Naive thymus-derived CD4-positive, alpha-beta T cell (primary cell): ENCODE measurements at regions not wholly inside any gene's neighbourhood (a gene's known extent, or its start where the extent isn't known, plus 50 kb on each side); places are given as distances from the start of the nearest gene placed in this dataset.
A peak's percentile ranks its signal among the peaks of the same experiment; 100 is the strongest.

Source experiments
- ATAC-seq: fragments of 150-1000 bp; cut with Tn5 transposase; 2 replicates; pipeline ENCODE4 v1.10.0; 2021; ENCODE audit warnings: mild to moderate bottlenecking, moderate library complexity
- CTCF ChIA-PET: fragments of 350-600 bp; sonication (Branson Sonifier 250); formaldehyde crosslinking; loops from one replicate; lab custom pipeline; 2021; ENCODE audit warnings: antibody characterized with exemption; lab: Charles Lee
- POLR2A ChIA-PET: fragments of 350-600 bp; sonication (Branson Sonifier 250); formaldehyde crosslinking; loops from one replicate; lab custom pipeline; 2021; ENCODE audit warnings: antibody characterized with exemption, inconsistent platforms; lab: Charles Lee
- DNase-seq, 9 donors: peaks; one replicate each; pipeline versions ENCODE4 v3.0.0 to v3.0.0-alpha.2; 2020 to 2022; ENCODE audit warnings: mixed read lengths in 1 of 9
- H3K27ac ChIP-seq: one replicate; pipeline ENCODE4 v1.7.0; 2013; ENCODE audit warnings: mild to moderate bottlenecking, low read depth, low read length, moderate library complexity
- H3K27me3 ChIP-seq, 2 donors: one replicate each; pipeline ENCODE4 v1.7.0; 2013; ENCODE audit warnings: low read length in 2 of 2, mild to moderate bottlenecking in 2 of 2, moderate library complexity in 2 of 2; ENCODE audit not compliant: control insufficient read depth in 2 of 2, insufficient read depth in 2 of 2
- H3K36me3 ChIP-seq, 3 experiments: 1 replicate in 2 of 3; 2 replicates in 1 of 3; pipeline ENCODE4 v1.7.0; 2013; ENCODE audit warnings: low read length in 3 of 3, mild to moderate bottlenecking in 3 of 3, moderate library complexity in 1 of 3; ENCODE audit not compliant: insufficient read depth in 3 of 3, control insufficient read depth in 2 of 3
- H3K4me1 ChIP-seq, 2 donors: one replicate each; pipeline ENCODE4 v1.7.0; 2013; ENCODE audit warnings: low read length in 2 of 2, mild to moderate bottlenecking in 2 of 2, moderate library complexity in 1 of 2; ENCODE audit not compliant: control insufficient read depth in 2 of 2, insufficient read depth in 2 of 2
- H3K4me3 ChIP-seq: 2 replicates; pipeline ENCODE4 v1.7.0; 2013; ENCODE audit warnings: mild to moderate bottlenecking, low read length
- H3K9me3 ChIP-seq, 3 experiments: 1 replicate in 2 of 3; 2 replicates in 1 of 3; pipeline ENCODE4 v1.7.0; 2013; ENCODE audit warnings: low read length in 3 of 3; ENCODE audit not compliant: control insufficient read depth in 2 of 3
- H3K27ac Mint-ChIP-seq, 9 donors: one replicate each; pipeline ENCODE4 v1.8.0; 2020 to 2022; ENCODE audit warnings: mixed read lengths in 9 of 9, mild to moderate bottlenecking in 8 of 9, moderate library complexity in 5 of 9, inconsistent platforms in 2 of 9
- H3K27me3 Mint-ChIP-seq, 5 donors: one replicate each; pipeline ENCODE4 v1.8.0; 2021 to 2022; ENCODE audit warnings: mixed read lengths in 5 of 5, mild to moderate bottlenecking in 1 of 5
- H3K36me3 Mint-ChIP-seq, 5 donors: one replicate each; pipeline ENCODE4 v1.8.0; 2020 to 2022; ENCODE audit warnings: mixed read lengths in 5 of 5, mild to moderate bottlenecking in 3 of 5, inconsistent platforms in 1 of 5
- H3K4me1 Mint-ChIP-seq, 7 donors: one replicate each; pipeline ENCODE4 v1.8.0; 2020 to 2022; ENCODE audit warnings: mixed read lengths in 7 of 7, mild to moderate bottlenecking in 3 of 7, inconsistent platforms in 1 of 7
- H3K4me3 Mint-ChIP-seq, 10 donors: one replicate each; pipeline ENCODE4 v1.8.0; 2020 to 2022; ENCODE audit warnings: mild to moderate bottlenecking in 10 of 10, mixed read lengths in 10 of 10, moderate library complexity in 6 of 10, inconsistent platforms in 2 of 10
- H3K9me3 Mint-ChIP-seq, 11 donors: one replicate each; pipeline ENCODE4 v1.8.0; 2020 to 2022; ENCODE audit warnings: mixed read lengths in 11 of 11, mild to moderate bottlenecking in 4 of 11, inconsistent platforms in 1 of 11, moderate library complexity in 1 of 11
- intact Hi-C, 2 donors: fragments of 100-400 bp; cut with micrococcal nuclease; formaldehyde crosslinking; loops; one replicate each; pipeline ENCODE4 v1.15.1; 2023

GRCh38 chr2:195162194-195162593 is 494.8 kb upstream of the SLC39A10 start:
- CTCF ChIA-PET = no interaction called here
- Mint-ChIP-seq H3K4me3 (no peak overlapping the region), H3K4me1 (peaks cover 0 to 4% (median 0%) of the 10 kb centered on the region in 7 donors), H3K27me3 (peaks cover 0 to 4% (median 0%) of the 10 kb centered on the region in 5 donors), H3K9me3 (peaks cover 0 to 9% (median 1%) of the 10 kb centered on the region in 11 donors), H3K27ac (no peak overlapping the region), H3K36me3 (no peaks in the 10 kb centered on the region)
- intact Hi-C loops = no loop called here
- Histone ChIP-seq H3K9me3 (no peaks in the 10 kb centered on the region), H3K27me3 (no peaks in the 10 kb centered on the region), H3K36me3 (no peaks in the 10 kb centered on the region), H3K4me1 (no peaks in the 10 kb centered on the region), H3K27ac (no peak overlapping the region), H3K4me3 (no peak overlapping the region)
- ATAC-seq (no peak), DNase-seq (no peak)
- POLR2A ChIA-PET = no interaction called here

GRCh38 chr2:195160963-195161362 is 496.1 kb upstream of the SLC39A10 start:
- ChIA-PET POLR2A (no interaction called here), CTCF (no interaction called here)
- no peaks in the 10 kb centered on the region for H3K36me3 ChIP-seq
- no peaks in the 10 kb centered on the region for H3K4me1 ChIP-seq
- no peak overlapping the region for H3K4me3 Mint-ChIP-seq
- no peak overlapping the region for H3K27ac ChIP-seq
- ATAC-seq (no peak), DNase-seq (no peak)
- no peaks in the 10 kb centered on the region for H3K36me3 Mint-ChIP-seq
- H3K4me3 ChIP-seq = no peak overlapping the region
- H3K9me3 ChIP-seq = no peaks in the 10 kb centered on the region
- H3K27me3 Mint-ChIP-seq = peaks cover 0 to 4% (median 0%) of the 10 kb centered on the region in 5 donors
- no peak overlapping the region for H3K27ac Mint-ChIP-seq
- intact Hi-C loops = no loop called here
- peaks cover 0 to 9% (median 0%) of the 10 kb centered on the region in 11 donors for H3K9me3 Mint-ChIP-seq
- no peaks in the 10 kb centered on the region for H3K4me1 Mint-ChIP-seq
- H3K27me3 ChIP-seq = no peaks in the 10 kb centered on the region

DNA sequence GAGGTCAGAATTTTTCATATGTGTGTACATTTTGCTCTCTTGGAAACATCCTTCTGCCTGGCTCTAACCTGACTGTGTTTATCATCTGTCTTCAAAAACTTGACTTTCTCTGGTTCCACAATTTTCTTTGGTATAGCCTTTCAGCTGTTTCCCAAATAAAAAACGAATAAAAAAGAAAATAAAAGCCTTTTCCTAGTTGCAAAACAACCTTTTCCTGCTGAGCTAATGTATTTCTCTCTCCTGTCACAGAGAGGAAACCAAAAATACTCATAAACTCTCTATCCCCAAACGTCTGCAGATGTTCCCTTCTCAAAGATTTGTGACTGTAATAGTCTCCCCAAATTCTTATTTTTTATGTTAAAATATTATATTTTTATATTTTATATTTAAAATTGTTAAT is 505.3 kb upstream of the SLC39A10 start:
- H3K9me3 ChIP-seq = no peaks in the 10 kb centered on the region
- no peaks in the 10 kb centered on the region for H3K4me1 ChIP-seq
- H3K27me3 ChIP-seq = no peaks in the 10 kb centered on the region
- Mint-ChIP-seq H3K4me1 (no peaks in the 10 kb centered on the region), H3K9me3 (no peaks in the 10 kb centered on the region), H3K36me3 (no peaks in the 10 kb centered on the region), H3K27ac (no peak overlapping the region), H3K27me3 (peaks cover 0 to 3% (median 0%) of the 10 kb centered on the region in 5 donors), H3K4me3 (no peak overlapping the region)
- intact Hi-C loops = no loop called here
- H3K27ac ChIP-seq = no peak overlapping the region
- no peak for ATAC-seq
- ChIA-PET CTCF (no interaction called here), POLR2A (no interaction called here)
- no peak overlapping the region for H3K4me3 ChIP-seq
- no peaks in the 10 kb centered on the region for H3K36me3 ChIP-seq
- DNase-seq = no peak

GRCh38 chr2:195150819-195151218 is 506.2 kb upstream of the SLC39A10 start:
- H3K4me3 ChIP-seq = no peak overlapping the region
- ATAC-seq (no peak), DNase-seq (no peak)
- H3K27me3 ChIP-seq = no peaks in the 10 kb centered on the region
- H3K36me3 ChIP-seq = no peaks in the 10 kb centered on the region
- Mint-ChIP-seq H3K27me3 (peaks cover 0 to 3% (median 0%) of the 10 kb centered on the region in 5 donors), H3K4me1 (no peaks in the 10 kb centered on the region), H3K9me3 (no peaks in the 10 kb centered on the region), H3K27ac (no peak overlapping the region), H3K4me3 (no peak overlapping the region), H3K36me3 (no peaks in the 10 kb centered on the region)
- no peaks in the 10 kb centered on the region for H3K4me1 ChIP-seq
- no peak overlapping the region for H3K27ac ChIP-seq
- POLR2A ChIA-PET = interaction anchor here (0.6 kb wide), 1 partner anchor 23 kb away, joined by 3 read pairs; no protein-coding TSS in a partner anchor
- intact Hi-C loops = no loop called here
- CTCF ChIA-PET = no interaction called here
- no peaks in the 10 kb centered on the region for H3K9me3 ChIP-seq

DNA sequence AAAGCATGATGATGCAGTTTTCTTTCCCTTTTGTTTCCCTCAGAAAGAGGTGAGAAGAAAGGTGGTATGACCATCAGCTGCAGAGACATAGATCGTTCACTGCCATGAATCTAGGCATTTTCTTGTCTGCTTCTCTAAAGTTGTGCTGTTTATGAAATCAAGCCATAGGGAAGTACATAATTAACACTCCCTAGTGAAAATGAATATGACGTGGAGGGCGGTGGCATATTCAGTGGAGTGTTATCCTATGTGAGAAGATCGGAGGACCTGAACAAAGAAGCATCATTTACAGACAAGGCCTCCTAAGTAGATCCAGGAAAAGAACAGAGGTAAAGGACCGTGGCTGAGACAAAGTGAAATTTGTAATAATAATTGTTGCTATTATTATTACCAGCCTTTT is 509.0 kb upstream of the SLC39A10 start:
- ATAC-seq (no peak), DNase-seq (no peak)
- H3K9me3 ChIP-seq = no peaks in the 10 kb centered on the region
- H3K4me1 ChIP-seq = no peaks in the 10 kb centered on the region
- H3K36me3 ChIP-seq = no peaks in the 10 kb centered on the region
- Mint-ChIP-seq H3K27me3 (peaks cover 0 to 3% (median 0%) of the 10 kb centered on the region in 5 donors), H3K36me3 (peaks cover 0 to 3% (median 0%) of the 10 kb centered on the region in 5 donors), H3K9me3 (peaks cover 4 to 12% (median 7%) of the 10 kb centered on the region in 11 donors), H3K4me1 (no peaks in the 10 kb centered on the region), H3K27ac (no peak overlapping the region), H3K4me3 (no peak overlapping the region)
- H3K27ac ChIP-seq = no peak overlapping the region
- POLR2A ChIA-PET = no interaction called here
- H3K27me3 ChIP-seq = no peaks in the 10 kb centered on the region
- CTCF ChIA-PET = no interaction called here
- intact Hi-C loops = no loop called here
- no peak overlapping the region for H3K4me3 ChIP-seq

- no peak overlapping the region for H3K4me3 Mint-ChIP-seq
- intact Hi-C loops = no loop called here
- no peaks in the 10 kb centered on the region for H3K27me3 ChIP-seq
- H3K36me3 Mint-ChIP-seq = peaks cover 0 to 3% (median 0%) of the 10 kb centered on the region in 5 donors
- no peaks in the 10 kb centered on the region for H3K9me3 ChIP-seq
- H3K4me1 Mint-ChIP-seq = no peaks in the 10 kb centered on the region
- peaks cover 4 to 12% (median 7%) of the 10 kb centered on the region in 11 donors for H3K9me3 Mint-ChIP-seq
- no peaks in the 10 kb centered on the region for H3K4me1 ChIP-seq
- no peak for DNase-seq
- no peak for ATAC-seq
- ChIA-PET POLR2A (no interaction called here), CTCF (no interaction called here)
- no peak overlapping the region for H3K4me3 ChIP-seq
- H3K27ac Mint-ChIP-seq = peak overlapping the region in 1 of 9 donors; percentile 24
- H3K36me3 ChIP-seq = no peaks in the 10 kb centered on the region
- H3K27me3 Mint-ChIP-seq = peaks cover 0 to 3% (median 0%) of the 10 kb centered on the region in 5 donors
- H3K27ac ChIP-seq = no peak overlapping the region
Observed at GRCh38 chr2:195146761-195147541, 510.1 kb upstream of the SLC39A10 start.

- Mint-ChIP-seq H3K27me3 (peaks cover 0 to 5% (median 0%) of the 10 kb centered on the region in 5 donors), H3K4me1 (peaks cover 0 to 1% (median 0%) of the 10 kb centered on the region in 7 donors), H3K9me3 (peaks cover 0 to 1% (median 0%) of the 10 kb centered on the region in 11 donors), H3K27ac (no peak overlapping the region), H3K36me3 (no peaks in the 10 kb centered on the region), H3K4me3 (no peak overlapping the region)
- no peaks in the 10 kb centered on the region for H3K27me3 ChIP-seq
- H3K27ac ChIP-seq = no peak overlapping the region
- H3K4me3 ChIP-seq = no peak overlapping the region
- ATAC-seq (no peak), DNase-seq (no peak)
- no peaks in the 10 kb centered on the region for H3K9me3 ChIP-seq
- no peaks in the 10 kb centered on the region for H3K36me3 ChIP-seq
- H3K4me1 ChIP-seq = no peaks in the 10 kb centered on the region
- POLR2A ChIA-PET = no interaction called here
- intact Hi-C loops = no loop called here
- CTCF ChIA-PET = no interaction called here
Observed at GRCh38 chr2:195138435-195138834, 518.6 kb upstream of the SLC39A10 start.
